ENCODE measurements at regions not wholly inside any gene's neighbourhood (a gene's known extent, or its start where the extent isn't known, plus 50 kb on each side); places are given as distances from the start of the nearest gene placed in this dataset.

DNA sequence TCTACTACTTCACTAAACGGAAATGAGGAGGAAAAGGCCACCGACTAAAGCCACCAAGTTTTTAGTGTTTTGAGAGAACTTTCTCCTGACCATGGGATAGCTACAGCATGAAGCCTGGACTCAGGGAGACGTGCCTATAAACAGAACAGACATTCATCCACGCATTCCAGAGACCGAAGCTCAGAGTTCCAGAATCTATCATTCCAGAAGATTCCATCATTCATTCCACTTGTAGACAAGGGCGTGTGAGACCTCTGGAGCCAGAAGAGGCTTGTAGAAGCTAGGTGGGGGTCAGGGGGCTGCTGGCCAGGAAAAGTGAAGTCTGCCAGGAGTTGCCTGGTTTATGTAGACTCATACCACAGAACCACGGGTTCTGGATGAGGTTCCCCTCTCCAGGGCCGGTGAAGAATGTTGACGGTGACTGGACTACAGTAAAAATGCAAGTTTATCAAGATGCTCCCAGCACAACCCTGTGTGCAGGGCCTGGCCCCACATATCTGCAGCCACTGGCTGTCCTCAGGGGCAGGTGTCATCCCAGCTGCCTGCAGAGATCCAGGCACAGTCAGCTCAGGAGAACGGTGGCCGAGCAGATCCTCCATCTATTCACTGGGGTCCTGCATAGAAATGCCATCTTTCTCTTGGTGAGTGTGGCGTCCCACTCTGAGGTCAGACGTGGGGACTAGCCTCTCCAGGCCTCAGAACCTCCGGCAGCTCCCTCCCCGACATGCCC, 215.7 kb downstream of the USP6NL start:
- H3K4me3 ChIP-seq (ENCODE audit: low read depth, low read length, poor library complexity, severe bottlenecking), result no peak overlapping the region
- no peaks in the 10 kb centered on the region for H3K9me3 ChIP-seq (ENCODE audit: low read length)
- DNase-seq (ENCODE audit: low spot score), result no peak
- H3K79me2 ChIP-seq (ENCODE audit: insufficient read depth, low read depth, low read length), result no peaks in the 10 kb centered on the region
- intact Hi-C loops (cut with micrococcal nuclease; ENCODE audit: unreplicated experiment), result no loop called here
- CTCF ChIA-PET (ENCODE audit: unreplicated experiment), result no interaction called here
- BruUV-seq (replicated peaks), result no TSS peak
- H3K4me2 ChIP-seq (ENCODE audit: low read length), result no peak overlapping the region
- H3K27ac ChIP-seq (ENCODE audit: low read depth, low read length, poor library complexity, severe bottlenecking), result no peak overlapping the region
- no peaks in the 10 kb centered on the region for H3K9me2 ChIP-seq (ENCODE audit: insufficient read depth, low read length)
- no peaks in the 10 kb centered on the region for H3K36me3 ChIP-seq (ENCODE audit: insufficient read depth, low read length)
- no peak overlapping the region for H2AFZ ChIP-seq (ENCODE audit: low read length)
- no peaks in the 10 kb centered on the region for H3K4me1 ChIP-seq (ENCODE audit: insufficient read depth, low read length, poor library complexity, severe bottlenecking)
- POLR2A ChIA-PET, result interaction anchor here (0.6 kb wide), 1 partner anchor 57 kb away, joined by 3 read pairs; no protein-coding TSS in a partner anchor
- H4K20me1 ChIP-seq (ENCODE audit: insufficient read depth, low read length), result no peaks in the 10 kb centered on the region
- TF ChIP-seq, protein P1, sequence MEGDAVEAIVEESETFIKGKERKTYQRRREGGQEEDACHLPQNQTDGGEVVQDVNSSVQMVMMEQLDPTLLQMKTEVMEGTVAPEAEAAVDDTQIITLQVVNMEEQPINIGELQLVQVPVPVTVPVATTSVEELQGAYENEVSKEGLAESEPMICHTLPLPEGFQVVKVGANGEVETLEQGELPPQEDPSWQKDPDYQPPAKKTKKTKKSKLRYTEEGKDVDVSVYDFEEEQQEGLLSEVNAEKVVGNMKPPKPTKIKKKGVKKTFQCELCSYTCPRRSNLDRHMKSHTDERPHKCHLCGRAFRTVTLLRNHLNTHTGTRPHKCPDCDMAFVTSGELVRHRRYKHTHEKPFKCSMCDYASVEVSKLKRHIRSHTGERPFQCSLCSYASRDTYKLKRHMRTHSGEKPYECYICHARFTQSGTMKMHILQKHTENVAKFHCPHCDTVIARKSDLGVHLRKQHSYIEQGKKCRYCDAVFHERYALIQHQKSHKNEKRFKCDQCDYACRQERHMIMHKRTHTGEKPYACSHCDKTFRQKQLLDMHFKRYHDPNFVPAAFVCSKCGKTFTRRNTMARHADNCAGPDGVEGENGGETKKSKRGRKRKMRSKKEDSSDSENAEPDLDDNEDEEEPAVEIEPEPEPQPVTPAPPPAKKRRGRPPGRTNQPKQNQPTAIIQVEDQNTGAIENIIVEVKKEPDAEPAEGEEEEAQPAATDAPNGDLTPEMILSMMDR (conservative IDR thresholded peaks at IDR 0.05; ENCODE audit: low read length), result no peak
- TF ChIP-seq EZH2phosphoT487 (IDR thresholded peaks at IDR 0.05; ENCODE audit: borderline replicate concordance, low read depth, low read length), result no peak

DNA sequence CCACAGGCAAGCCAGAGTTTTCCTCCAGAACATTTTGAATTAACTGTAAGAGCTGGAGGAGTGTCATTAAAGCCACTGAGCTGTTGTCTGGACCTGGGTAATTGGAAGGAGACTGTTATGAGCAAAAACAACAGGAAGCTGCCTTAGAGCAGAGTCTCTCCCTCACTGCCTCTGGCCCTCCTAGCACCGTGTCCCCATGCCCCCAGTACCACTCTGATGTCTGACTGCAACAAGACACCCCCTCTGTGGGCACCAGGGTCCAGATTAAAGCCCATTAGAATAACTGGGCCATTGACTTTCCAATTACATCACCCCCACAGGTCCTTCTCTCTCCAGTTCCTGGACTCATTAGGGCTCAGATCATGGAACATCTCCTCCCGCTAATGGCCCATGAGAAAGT, 216.3 kb downstream of the USP6NL start:
- H4K20me1 ChIP-seq (ENCODE audit: insufficient read depth, low read length), result no peaks in the 10 kb centered on the region
- H3K4me2 ChIP-seq (ENCODE audit: low read length), result no peak overlapping the region
- ChIA-PET CTCF (ENCODE audit: unreplicated experiment) (no interaction called here), POLR2A (no interaction called here)
- TF ChIP-seq, protein P1 (conservative IDR thresholded peaks at IDR 0.05; ENCODE audit: low read length), result no peak
- TF ChIP-seq EZH2phosphoT487 (IDR thresholded peaks at IDR 0.05; ENCODE audit: borderline replicate concordance, low read depth, low read length), result no peak
- H3K79me2 ChIP-seq (ENCODE audit: insufficient read depth, low read depth, low read length), result no peaks in the 10 kb centered on the region
- intact Hi-C loops (cut with micrococcal nuclease; ENCODE audit: unreplicated experiment), result no loop called here
- H3K4me3 ChIP-seq (ENCODE audit: low read depth, low read length, poor library complexity, severe bottlenecking), result no peak overlapping the region
- H3K4me1 ChIP-seq (ENCODE audit: insufficient read depth, low read length, poor library complexity, severe bottlenecking), result no peaks in the 10 kb centered on the region
- no peaks in the 10 kb centered on the region for H3K36me3 ChIP-seq (ENCODE audit: insufficient read depth, low read length)
- no TSS peak for BruUV-seq (replicated peaks)
- no peaks in the 10 kb centered on the region for H3K9me2 ChIP-seq (ENCODE audit: insufficient read depth, low read length)
- no peak overlapping the region for H3K27ac ChIP-seq (ENCODE audit: low read depth, low read length, poor library complexity, severe bottlenecking)
- no peak for DNase-seq (ENCODE audit: low spot score)
- no peaks in the 10 kb centered on the region for H3K9me3 ChIP-seq (ENCODE audit: low read length)
- no peak overlapping the region for H2AFZ ChIP-seq (ENCODE audit: low read length)

DNA sequence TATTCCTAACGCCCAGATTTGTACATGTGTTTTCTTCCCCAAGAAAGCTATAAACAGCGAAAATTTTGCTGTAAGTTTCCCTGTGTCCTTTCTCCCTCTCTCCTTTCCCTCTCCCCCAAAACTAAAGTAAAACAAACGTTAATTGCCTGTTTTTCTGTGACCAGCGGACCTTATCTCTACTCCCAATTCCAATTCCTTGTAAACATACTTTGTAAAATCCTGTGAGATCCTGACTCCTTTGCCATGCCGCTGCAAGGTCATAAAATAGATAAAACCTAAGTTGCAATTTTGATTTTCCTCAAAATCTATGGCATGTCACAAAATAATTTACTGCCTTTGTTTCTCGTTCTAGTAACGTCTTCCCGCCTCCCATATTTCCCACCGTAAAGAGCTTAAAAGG, 217.6 kb downstream of the USP6NL start:
- no peaks in the 10 kb centered on the region for H3K36me3 ChIP-seq (ENCODE audit: insufficient read depth, low read length)
- H3K27ac ChIP-seq (ENCODE audit: low read depth, low read length, poor library complexity, severe bottlenecking), result no peak overlapping the region
- H3K79me2 ChIP-seq (ENCODE audit: insufficient read depth, low read depth, low read length), result no peaks in the 10 kb centered on the region
- no peak overlapping the region for H3K4me3 ChIP-seq (ENCODE audit: low read depth, low read length, poor library complexity, severe bottlenecking)
- intact Hi-C loops (cut with micrococcal nuclease; ENCODE audit: unreplicated experiment), result no loop called here
- no peak for TF ChIP-seq EZH2phosphoT487 (IDR thresholded peaks at IDR 0.05; ENCODE audit: borderline replicate concordance, low read depth, low read length)
- TF ChIP-seq, protein P1 (conservative IDR thresholded peaks at IDR 0.05; ENCODE audit: low read length), result no peak
- H4K20me1 ChIP-seq (ENCODE audit: insufficient read depth, low read length), result no peaks in the 10 kb centered on the region
- no peaks in the 10 kb centered on the region for H3K4me1 ChIP-seq (ENCODE audit: insufficient read depth, low read length, poor library complexity, severe bottlenecking)
- DNase-seq (ENCODE audit: low spot score), result no peak
- ChIA-PET CTCF (ENCODE audit: unreplicated experiment) (no interaction called here), POLR2A (no interaction called here)
- no TSS peak for BruUV-seq (replicated peaks)
- no peak overlapping the region for H2AFZ ChIP-seq (ENCODE audit: low read length)
- H3K4me2 ChIP-seq (ENCODE audit: low read length), result no peak overlapping the region
- H3K9me3 ChIP-seq (ENCODE audit: low read length), result no peaks in the 10 kb centered on the region
- H3K9me2 ChIP-seq (ENCODE audit: insufficient read depth, low read length), result no peaks in the 10 kb centered on the region
